ENCODE measurements at regions not wholly inside any gene's neighbourhood (a gene's known extent, or its start where the extent isn't known, plus 50 kb on each side); places are given as distances from the start of the nearest gene placed in this dataset.

DNA sequence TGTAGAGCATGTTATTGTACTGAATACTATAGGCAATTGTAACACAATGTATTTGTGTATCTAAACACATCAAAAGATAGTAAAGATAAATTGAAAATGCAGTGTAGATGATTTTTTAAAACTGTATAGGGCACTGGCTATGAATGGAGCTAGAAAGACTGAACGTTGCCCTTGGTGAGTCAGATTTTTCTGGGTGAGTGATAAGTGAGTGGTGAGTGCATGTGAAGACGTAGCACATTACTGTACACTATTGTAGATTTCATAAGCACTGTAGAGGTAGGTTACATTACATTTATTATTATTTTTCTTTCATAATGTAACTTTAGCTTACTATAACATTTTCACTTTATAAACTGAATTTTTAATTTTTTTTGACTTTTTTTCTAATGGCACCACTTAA, 1491.6 kb downstream of the TECRL start:
- H3K9me2 ChIP-seq (ENCODE audit: insufficient read depth): no peaks in the 10 kb centered on the region
- DNase-seq (ENCODE audit: low spot score) (no peak), ATAC-seq (no peak)
- TF ChIP-seq CREB1 (CRISPR knock-in tag; IDR thresholded peaks at IDR 0.05; ENCODE audit: low read depth) (no peak), EZH2 (IDR thresholded peaks at IDR 0.05; ENCODE audit: low read depth, unreplicated experiment) (no peak), ZNF331 (CRISPR knock-in tag; IDR thresholded peaks at IDR 0.05; ENCODE audit: low read depth) (no peak), EZH2phosphoT487 (IDR thresholded peaks at IDR 0.05; ENCODE audit: unreplicated experiment) (no peak), NANOG (IDR thresholded peaks at IDR 0.05; ENCODE audit: borderline replicate concordance) (no peak), STAT1 (IDR thresholded peaks at IDR 0.05; ENCODE audit: unreplicated experiment) (no peak), JUNB (IDR thresholded peaks at IDR 0.05; ENCODE audit: unreplicated experiment) (no peak), ZNF114 (CRISPR knock-in tag; IDR thresholded peaks at IDR 0.05) (no peak), POLR2AphosphoS5 (IDR thresholded peaks at IDR 0.05; ENCODE audit: low read depth) (no peak)
- TF ChIP-seq, protein P1, sequence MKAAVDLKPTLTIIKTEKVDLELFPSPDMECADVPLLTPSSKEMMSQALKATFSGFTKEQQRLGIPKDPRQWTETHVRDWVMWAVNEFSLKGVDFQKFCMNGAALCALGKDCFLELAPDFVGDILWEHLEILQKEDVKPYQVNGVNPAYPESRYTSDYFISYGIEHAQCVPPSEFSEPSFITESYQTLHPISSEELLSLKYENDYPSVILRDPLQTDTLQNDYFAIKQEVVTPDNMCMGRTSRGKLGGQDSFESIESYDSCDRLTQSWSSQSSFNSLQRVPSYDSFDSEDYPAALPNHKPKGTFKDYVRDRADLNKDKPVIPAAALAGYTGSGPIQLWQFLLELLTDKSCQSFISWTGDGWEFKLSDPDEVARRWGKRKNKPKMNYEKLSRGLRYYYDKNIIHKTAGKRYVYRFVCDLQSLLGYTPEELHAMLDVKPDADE (IDR thresholded peaks at IDR 0.05): no peak
- TF ChIP-seq, protein P2, sequence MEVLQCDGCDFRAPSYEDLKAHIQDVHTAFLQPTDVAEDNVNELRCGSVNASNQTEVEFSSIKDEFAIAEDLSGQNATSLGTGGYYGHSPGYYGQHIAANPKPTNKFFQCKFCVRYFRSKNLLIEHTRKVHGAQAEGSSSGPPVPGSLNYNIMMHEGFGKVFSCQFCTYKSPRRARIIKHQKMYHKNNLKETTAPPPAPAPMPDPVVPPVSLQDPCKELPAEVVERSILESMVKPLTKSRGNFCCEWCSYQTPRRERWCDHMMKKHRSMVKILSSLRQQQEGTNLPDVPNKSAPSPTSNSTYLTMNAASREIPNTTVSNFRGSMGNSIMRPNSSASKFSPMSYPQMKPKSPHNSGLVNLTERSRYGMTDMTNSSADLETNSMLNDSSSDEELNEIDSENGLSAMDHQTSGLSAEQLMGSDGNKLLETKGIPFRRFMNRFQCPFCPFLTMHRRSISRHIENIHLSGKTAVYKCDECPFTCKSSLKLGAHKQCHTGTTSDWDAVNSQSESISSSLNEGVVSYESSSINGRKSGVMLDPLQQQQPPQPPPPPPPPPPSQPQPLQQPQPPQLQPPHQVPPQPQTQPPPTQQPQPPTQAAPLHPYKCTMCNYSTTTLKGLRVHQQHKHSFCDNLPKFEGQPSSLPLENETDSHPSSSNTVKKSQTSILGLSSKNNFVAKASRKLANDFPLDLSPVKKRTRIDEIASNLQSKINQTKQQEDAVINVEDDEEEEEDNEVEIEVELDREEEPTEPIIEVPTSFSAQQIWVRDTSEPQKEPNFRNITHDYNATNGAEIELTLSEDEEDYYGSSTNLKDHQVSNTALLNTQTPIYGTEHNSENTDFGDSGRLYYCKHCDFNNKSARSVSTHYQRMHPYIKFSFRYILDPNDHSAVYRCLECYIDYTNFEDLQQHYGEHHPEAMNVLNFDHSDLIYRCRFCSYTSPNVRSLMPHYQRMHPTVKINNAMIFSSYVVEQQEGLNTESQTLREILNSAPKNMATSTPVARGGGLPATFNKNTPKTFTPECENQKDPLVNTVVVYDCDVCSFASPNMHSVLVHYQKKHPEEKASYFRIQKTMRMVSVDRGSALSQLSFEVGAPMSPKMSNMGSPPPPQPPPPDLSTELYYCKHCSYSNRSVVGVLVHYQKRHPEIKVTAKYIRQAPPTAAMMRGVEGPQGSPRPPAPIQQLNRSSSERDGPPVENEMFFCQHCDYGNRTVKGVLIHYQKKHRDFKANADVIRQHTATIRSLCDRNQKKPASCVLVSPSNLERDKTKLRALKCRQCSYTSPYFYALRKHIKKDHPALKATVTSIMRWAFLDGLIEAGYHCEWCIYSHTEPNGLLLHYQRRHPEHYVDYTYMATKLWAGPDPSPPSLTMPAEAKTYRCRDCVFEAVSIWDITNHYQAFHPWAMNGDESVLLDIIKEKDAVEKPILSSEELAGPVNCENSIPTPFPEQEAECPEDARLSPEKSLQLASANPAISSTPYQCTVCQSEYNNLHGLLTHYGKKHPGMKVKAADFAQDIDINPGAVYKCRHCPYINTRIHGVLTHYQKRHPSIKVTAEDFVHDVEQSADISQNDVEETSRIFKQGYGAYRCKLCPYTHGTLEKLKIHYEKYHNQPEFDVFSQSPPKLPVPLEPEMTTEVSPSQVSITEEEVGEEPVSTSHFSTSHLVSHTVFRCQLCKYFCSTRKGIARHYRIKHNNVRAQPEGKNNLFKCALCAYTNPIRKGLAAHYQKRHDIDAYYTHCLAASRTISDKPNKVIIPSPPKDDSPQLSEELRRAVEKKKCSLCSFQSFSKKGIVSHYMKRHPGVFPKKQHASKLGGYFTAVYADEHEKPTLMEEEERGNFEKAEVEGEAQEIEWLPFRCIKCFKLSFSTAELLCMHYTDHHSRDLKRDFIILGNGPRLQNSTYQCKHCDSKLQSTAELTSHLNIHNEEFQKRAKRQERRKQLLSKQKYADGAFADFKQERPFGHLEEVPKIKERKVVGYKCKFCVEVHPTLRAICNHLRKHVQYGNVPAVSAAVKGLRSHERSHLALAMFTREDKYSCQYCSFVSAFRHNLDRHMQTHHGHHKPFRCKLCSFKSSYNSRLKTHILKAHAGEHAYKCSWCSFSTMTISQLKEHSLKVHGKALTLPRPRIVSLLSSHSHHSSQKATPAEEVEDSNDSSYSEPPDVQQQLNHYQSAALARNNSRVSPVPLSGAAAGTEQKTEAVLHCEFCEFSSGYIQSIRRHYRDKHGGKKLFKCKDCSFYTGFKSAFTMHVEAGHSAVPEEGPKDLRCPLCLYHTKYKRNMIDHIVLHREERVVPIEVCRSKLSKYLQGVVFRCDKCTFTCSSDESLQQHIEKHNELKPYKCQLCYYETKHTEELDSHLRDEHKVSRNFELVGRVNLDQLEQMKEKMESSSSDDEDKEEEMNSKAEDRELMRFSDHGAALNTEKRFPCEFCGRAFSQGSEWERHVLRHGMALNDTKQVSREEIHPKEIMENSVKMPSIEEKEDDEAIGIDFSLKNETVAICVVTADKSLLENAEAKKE (CRISPR knock-in tag; IDR thresholded peaks at IDR 0.05): no peak
- TF ChIP-seq, protein P3, sequence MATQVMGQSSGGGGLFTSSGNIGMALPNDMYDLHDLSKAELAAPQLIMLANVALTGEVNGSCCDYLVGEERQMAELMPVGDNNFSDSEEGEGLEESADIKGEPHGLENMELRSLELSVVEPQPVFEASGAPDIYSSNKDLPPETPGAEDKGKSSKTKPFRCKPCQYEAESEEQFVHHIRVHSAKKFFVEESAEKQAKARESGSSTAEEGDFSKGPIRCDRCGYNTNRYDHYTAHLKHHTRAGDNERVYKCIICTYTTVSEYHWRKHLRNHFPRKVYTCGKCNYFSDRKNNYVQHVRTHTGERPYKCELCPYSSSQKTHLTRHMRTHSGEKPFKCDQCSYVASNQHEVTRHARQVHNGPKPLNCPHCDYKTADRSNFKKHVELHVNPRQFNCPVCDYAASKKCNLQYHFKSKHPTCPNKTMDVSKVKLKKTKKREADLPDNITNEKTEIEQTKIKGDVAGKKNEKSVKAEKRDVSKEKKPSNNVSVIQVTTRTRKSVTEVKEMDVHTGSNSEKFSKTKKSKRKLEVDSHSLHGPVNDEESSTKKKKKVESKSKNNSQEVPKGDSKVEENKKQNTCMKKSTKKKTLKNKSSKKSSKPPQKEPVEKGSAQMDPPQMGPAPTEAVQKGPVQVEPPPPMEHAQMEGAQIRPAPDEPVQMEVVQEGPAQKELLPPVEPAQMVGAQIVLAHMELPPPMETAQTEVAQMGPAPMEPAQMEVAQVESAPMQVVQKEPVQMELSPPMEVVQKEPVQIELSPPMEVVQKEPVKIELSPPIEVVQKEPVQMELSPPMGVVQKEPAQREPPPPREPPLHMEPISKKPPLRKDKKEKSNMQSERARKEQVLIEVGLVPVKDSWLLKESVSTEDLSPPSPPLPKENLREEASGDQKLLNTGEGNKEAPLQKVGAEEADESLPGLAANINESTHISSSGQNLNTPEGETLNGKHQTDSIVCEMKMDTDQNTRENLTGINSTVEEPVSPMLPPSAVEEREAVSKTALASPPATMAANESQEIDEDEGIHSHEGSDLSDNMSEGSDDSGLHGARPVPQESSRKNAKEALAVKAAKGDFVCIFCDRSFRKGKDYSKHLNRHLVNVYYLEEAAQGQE (IDR thresholded peaks at IDR 0.05; ENCODE audit: unreplicated experiment): no peak
- TF ChIP-seq, protein P4, sequence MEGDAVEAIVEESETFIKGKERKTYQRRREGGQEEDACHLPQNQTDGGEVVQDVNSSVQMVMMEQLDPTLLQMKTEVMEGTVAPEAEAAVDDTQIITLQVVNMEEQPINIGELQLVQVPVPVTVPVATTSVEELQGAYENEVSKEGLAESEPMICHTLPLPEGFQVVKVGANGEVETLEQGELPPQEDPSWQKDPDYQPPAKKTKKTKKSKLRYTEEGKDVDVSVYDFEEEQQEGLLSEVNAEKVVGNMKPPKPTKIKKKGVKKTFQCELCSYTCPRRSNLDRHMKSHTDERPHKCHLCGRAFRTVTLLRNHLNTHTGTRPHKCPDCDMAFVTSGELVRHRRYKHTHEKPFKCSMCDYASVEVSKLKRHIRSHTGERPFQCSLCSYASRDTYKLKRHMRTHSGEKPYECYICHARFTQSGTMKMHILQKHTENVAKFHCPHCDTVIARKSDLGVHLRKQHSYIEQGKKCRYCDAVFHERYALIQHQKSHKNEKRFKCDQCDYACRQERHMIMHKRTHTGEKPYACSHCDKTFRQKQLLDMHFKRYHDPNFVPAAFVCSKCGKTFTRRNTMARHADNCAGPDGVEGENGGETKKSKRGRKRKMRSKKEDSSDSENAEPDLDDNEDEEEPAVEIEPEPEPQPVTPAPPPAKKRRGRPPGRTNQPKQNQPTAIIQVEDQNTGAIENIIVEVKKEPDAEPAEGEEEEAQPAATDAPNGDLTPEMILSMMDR (conservative IDR thresholded peaks at IDR 0.05; ENCODE audit: low read depth in 2 of 2): no peak
- H3K36me3 Mint-ChIP-seq (ENCODE audit: low read depth): no peaks in the 10 kb centered on the region
- H3K4me1 Mint-ChIP-seq: no peaks in the 10 kb centered on the region
- H3K27ac Mint-ChIP-seq: no peak overlapping the region
- no peak overlapping the region for H3K4me2 ChIP-seq
- no peak overlapping the region for H3K27ac ChIP-seq (ENCODE audit: low read depth)
- no peak overlapping the region for H3K4me3 Mint-ChIP-seq
- H2AFZ ChIP-seq: no peak overlapping the region
- no peaks in the 10 kb centered on the region for H4K20me1 ChIP-seq (replicated peaks; ENCODE audit: insufficient read depth)
- H3K36me3 ChIP-seq (ENCODE audit: insufficient read depth): no peaks in the 10 kb centered on the region
- no peaks in the 10 kb centered on the region for H3K79me2 ChIP-seq (replicated peaks; ENCODE audit: insufficient read depth)
- no peaks in the 10 kb centered on the region for H3K27me3 Mint-ChIP-seq (ENCODE audit: insufficient read depth, low read depth, poor library complexity)
- H3K4me3 ChIP-seq: no peak overlapping the region
- H3K4me1 ChIP-seq (ENCODE audit: insufficient read depth): peaks cover 1% of the 10 kb centered on the region; the same call in 1 of the 2 replicates
- H3F3A ChIP-seq (replicated peaks; ENCODE audit: low read depth): no peaks in the 10 kb centered on the region
- H3K9me3 Mint-ChIP-seq: no peaks in the 10 kb centered on the region
- H3K27me3 ChIP-seq (ENCODE audit: insufficient read depth): no peaks in the 10 kb centered on the region
